ENCODE measurements at regions not wholly inside any gene's neighbourhood (a gene's known extent, or its start where the extent isn't known, plus 50 kb on each side); places are given as distances from the start of the nearest gene placed in this dataset.

DNA sequence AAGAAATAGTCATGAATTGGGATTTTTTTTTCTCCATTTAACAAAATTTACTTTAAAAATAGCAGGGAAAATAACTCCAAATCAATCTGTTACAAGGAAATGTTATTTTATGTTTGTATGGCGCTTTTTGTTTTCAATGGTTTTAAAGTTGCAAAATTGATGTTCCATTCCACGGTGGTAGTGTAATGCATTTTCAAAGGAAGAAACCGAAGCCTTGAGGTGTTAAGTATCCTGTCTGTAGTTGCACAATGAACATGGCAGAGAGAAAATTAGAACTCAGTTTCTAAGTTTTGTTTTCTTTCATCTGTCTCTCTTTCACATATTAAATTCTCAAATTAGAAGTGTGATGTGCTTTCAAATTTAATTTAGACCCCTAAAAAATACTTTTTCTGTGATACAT, 841.8 kb downstream of the USP25 start:
- Histone ChIP-seq H3K9me3 (ENCODE audit: insufficient read depth, low read length) (no peaks in the 10 kb centered on the region), H3K4me3 (ENCODE audit: low read length) (no peak overlapping the region), H4K20me1 (ENCODE audit: insufficient read depth, low read length) (no peaks in the 10 kb centered on the region), H3K4me2 (ENCODE audit: low read length) (no peak overlapping the region), H2AFZ (ENCODE audit: low read depth, low read length) (no peak overlapping the region), H3K79me2 (ENCODE audit: low read length) (no peaks in the 10 kb centered on the region), H3K27me3 (ENCODE audit: low read depth, low read length) (no peaks in the 10 kb centered on the region), H3K36me3 (replicated peaks; ENCODE audit: low read depth, low read length) (no peaks in the 10 kb centered on the region), H3K27ac (ENCODE audit: low read length) (no peak overlapping the region), H3K4me1 (ENCODE audit: low read length) (no peaks in the 10 kb centered on the region), H3K9ac (ENCODE audit: low read length) (no peak overlapping the region)
- TF ChIP-seq EZH2phosphoT487 (IDR thresholded peaks at IDR 0.05; ENCODE audit: low read depth) (no peak), CTCF (IDR thresholded peaks at IDR 0.05; ENCODE audit: low read depth, low read length) (no peak)

DNA sequence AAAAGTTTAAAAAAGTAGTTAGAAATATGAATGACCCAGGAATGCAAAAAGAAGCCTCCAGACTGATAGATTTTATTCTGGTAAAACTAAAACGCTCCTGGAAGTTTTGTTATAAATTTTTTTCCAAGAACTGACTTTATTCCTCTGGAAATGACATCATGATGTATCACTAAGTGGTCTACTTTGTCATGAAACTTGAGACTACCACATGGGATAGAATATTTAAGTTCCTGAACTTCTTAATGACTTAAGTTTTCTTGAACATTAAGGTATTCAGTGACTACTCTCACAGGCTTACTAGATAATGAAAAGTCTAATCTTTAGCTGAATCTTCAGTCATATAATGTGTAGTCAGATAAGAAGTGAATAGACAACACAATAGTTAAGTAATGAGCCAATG, 842.2 kb downstream of the USP25 start:
- Histone ChIP-seq H3K27me3 (ENCODE audit: low read depth, low read length) (no peaks in the 10 kb centered on the region), H2AFZ (ENCODE audit: low read depth, low read length) (no peak overlapping the region), H3K4me2 (ENCODE audit: low read length) (no peak overlapping the region), H3K9ac (ENCODE audit: low read length) (no peak overlapping the region), H3K27ac (ENCODE audit: low read length) (no peak overlapping the region), H3K9me3 (ENCODE audit: insufficient read depth, low read length) (no peaks in the 10 kb centered on the region), H3K79me2 (ENCODE audit: low read length) (no peaks in the 10 kb centered on the region), H4K20me1 (ENCODE audit: insufficient read depth, low read length) (no peaks in the 10 kb centered on the region), H3K4me3 (ENCODE audit: low read length) (no peak overlapping the region), H3K4me1 (ENCODE audit: low read length) (no peaks in the 10 kb centered on the region), H3K36me3 (replicated peaks; ENCODE audit: low read depth, low read length) (no peaks in the 10 kb centered on the region)
- TF ChIP-seq CTCF (IDR thresholded peaks at IDR 0.05; ENCODE audit: low read depth, low read length) (no peak), EZH2phosphoT487 (IDR thresholded peaks at IDR 0.05; ENCODE audit: low read depth) (no peak)

- H3K4me1 ChIP-seq (ENCODE audit: low read length): no peaks in the 10 kb centered on the region
- H4K20me1 ChIP-seq (ENCODE audit: insufficient read depth, low read length): no peaks in the 10 kb centered on the region
- H3K9me3 ChIP-seq (ENCODE audit: insufficient read depth, low read length): no peaks in the 10 kb centered on the region
- H3K9ac ChIP-seq (ENCODE audit: low read length): no peak overlapping the region
- H3K4me2 ChIP-seq (ENCODE audit: low read length): no peak overlapping the region
- H2AFZ ChIP-seq (ENCODE audit: low read depth, low read length): no peak overlapping the region
- H3K36me3 ChIP-seq (replicated peaks; ENCODE audit: low read depth, low read length): no peaks in the 10 kb centered on the region
- TF ChIP-seq CTCF (IDR thresholded peaks at IDR 0.05; ENCODE audit: low read depth, low read length) (no peak), EZH2phosphoT487 (IDR thresholded peaks at IDR 0.05; ENCODE audit: low read depth) (no peak)
- no peaks in the 10 kb centered on the region for H3K27me3 ChIP-seq (ENCODE audit: low read depth, low read length)
- H3K27ac ChIP-seq (ENCODE audit: low read length): no peak overlapping the region
- H3K79me2 ChIP-seq (ENCODE audit: low read length): no peaks in the 10 kb centered on the region
- no peak overlapping the region for H3K4me3 ChIP-seq (ENCODE audit: low read length)
These were observed 843.8 kb downstream of the USP25 start for GRCh38 chr21:16573578-16573977.

GRCh38 chr21:16577975-16578374, 848.2 kb downstream of the USP25 start:
- H3K4me3 ChIP-seq (ENCODE audit: low read length): no peak overlapping the region
- no peak for TF ChIP-seq EZH2phosphoT487 (IDR thresholded peaks at IDR 0.05; ENCODE audit: low read depth)
- TF ChIP-seq CTCF (IDR thresholded peaks at IDR 0.05; ENCODE audit: low read depth, low read length): no peak
- H4K20me1 ChIP-seq (ENCODE audit: insufficient read depth, low read length): no peaks in the 10 kb centered on the region
- no peaks in the 10 kb centered on the region for H3K4me1 ChIP-seq (ENCODE audit: low read length)
- H3K79me2 ChIP-seq (ENCODE audit: low read length): no peaks in the 10 kb centered on the region
- no peak overlapping the region for H2AFZ ChIP-seq (ENCODE audit: low read depth, low read length)
- H3K4me2 ChIP-seq (ENCODE audit: low read length): no peak overlapping the region
- no peak overlapping the region for H3K27ac ChIP-seq (ENCODE audit: low read length)
- no peaks in the 10 kb centered on the region for H3K36me3 ChIP-seq (replicated peaks; ENCODE audit: low read depth, low read length)
- no peaks in the 10 kb centered on the region for H3K27me3 ChIP-seq (ENCODE audit: low read depth, low read length)
- H3K9me3 ChIP-seq (ENCODE audit: insufficient read depth, low read length): no peaks in the 10 kb centered on the region
- no peak overlapping the region for H3K9ac ChIP-seq (ENCODE audit: low read length)
